ENCODE measurements at regions not wholly inside any gene's neighbourhood (a gene's known extent, or its start where the extent isn't known, plus 50 kb on each side); places are given as distances from the start of the nearest gene placed in this dataset.

DNA sequence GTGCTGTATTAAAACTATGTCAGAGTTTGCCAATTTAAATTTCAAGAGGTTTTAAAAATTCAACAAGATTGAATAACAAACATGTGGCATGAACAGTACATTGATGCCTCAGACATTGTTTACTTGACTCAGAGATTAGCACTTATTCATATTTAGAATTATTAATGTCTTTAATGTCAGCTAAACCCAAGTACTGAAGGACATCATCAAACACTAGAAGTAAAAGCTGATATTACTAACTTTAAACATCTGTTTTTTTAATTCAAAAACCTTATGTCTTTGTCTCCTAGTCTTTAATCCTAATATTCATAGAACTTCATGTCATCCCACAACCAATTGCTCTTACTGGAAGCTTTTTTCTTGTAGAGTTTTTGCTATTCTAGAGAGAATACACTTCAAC is 406.2 kb upstream of the PCDH7 start:
- no peak overlapping the region for H3K4me3 ChIP-seq
- H3K36me3 ChIP-seq, result no peaks in the 10 kb centered on the region
- DNase-seq, result no peak
- no peaks in the 10 kb centered on the region for H3K4me1 ChIP-seq
- H3K9me3 ChIP-seq, result no peaks in the 10 kb centered on the region
- no peak overlapping the region for H3K27ac ChIP-seq
- no peaks in the 10 kb centered on the region for H3K27me3 ChIP-seq
- TF ChIP-seq, protein P1, sequence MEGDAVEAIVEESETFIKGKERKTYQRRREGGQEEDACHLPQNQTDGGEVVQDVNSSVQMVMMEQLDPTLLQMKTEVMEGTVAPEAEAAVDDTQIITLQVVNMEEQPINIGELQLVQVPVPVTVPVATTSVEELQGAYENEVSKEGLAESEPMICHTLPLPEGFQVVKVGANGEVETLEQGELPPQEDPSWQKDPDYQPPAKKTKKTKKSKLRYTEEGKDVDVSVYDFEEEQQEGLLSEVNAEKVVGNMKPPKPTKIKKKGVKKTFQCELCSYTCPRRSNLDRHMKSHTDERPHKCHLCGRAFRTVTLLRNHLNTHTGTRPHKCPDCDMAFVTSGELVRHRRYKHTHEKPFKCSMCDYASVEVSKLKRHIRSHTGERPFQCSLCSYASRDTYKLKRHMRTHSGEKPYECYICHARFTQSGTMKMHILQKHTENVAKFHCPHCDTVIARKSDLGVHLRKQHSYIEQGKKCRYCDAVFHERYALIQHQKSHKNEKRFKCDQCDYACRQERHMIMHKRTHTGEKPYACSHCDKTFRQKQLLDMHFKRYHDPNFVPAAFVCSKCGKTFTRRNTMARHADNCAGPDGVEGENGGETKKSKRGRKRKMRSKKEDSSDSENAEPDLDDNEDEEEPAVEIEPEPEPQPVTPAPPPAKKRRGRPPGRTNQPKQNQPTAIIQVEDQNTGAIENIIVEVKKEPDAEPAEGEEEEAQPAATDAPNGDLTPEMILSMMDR (IDR thresholded peaks at IDR 0.05), result no peak
- TF ChIP-seq POLR2A (IDR thresholded peaks at IDR 0.05) (no peak), POLR2AphosphoS5 (IDR thresholded peaks at IDR 0.05) (no peak), EP300 (IDR thresholded peaks at IDR 0.05) (no peak)
- intact Hi-C loops (cut with DNase I), result no loop called here

DNA sequence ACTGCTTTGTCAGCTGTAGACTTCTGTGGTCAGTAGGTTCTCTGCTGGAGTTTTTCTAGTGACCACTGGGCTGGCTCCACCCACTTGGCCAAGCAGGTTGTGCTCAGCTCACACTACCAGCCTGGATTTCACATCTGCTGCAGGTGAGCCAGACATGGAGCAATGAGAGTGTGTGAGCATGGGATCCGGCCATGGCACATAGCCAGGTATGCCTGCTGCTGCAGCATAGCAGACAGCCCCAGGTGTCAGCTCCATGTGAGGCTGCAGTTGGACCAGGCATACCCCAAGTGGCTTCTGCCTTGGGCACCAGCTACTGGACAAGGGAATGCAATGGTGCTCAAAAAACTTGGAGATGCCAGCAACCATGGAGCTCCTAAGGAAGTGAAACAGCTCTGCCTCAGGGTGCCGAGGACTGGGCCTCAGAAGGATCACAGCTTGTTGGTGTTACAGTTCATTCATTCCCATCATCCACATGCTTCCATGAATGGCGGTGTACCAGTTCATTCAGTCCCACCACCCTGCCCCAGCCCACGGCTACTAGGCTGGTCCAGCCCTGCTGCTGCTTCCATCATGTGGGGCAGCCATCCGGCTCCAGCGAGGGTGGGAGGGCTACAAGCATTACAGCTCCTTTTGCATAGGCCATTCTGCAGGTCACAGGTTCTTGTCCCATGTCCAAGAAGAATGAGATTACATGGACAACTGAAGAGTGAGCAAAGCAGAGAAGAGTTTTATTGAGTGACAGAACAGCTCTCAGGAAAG is 389.1 kb upstream of the PCDH7 start:
- 88% methylated on average over 6 of the region's 6 CpGs for WGBS, 2 donors
- intact Hi-C loops (cut with DNase I), result no loop called here
- Histone ChIP-seq H3K4me1 (no peaks in the 10 kb centered on the region), H3K9me3 (no peaks in the 10 kb centered on the region), H3K27me3 (no peaks in the 10 kb centered on the region), H3K36me3 (no peaks in the 10 kb centered on the region), H3K4me3 (no peak overlapping the region), H3K27ac (no peak overlapping the region)
- no peak for DNase-seq
- TF ChIP-seq EP300 (IDR thresholded peaks at IDR 0.05), result no peak
- TF ChIP-seq POLR2A (IDR thresholded peaks at IDR 0.05), result no peak
- TF ChIP-seq, protein P1 (IDR thresholded peaks at IDR 0.05), result no peak
- TF ChIP-seq POLR2AphosphoS5 (IDR thresholded peaks at IDR 0.05), result no peak

DNA sequence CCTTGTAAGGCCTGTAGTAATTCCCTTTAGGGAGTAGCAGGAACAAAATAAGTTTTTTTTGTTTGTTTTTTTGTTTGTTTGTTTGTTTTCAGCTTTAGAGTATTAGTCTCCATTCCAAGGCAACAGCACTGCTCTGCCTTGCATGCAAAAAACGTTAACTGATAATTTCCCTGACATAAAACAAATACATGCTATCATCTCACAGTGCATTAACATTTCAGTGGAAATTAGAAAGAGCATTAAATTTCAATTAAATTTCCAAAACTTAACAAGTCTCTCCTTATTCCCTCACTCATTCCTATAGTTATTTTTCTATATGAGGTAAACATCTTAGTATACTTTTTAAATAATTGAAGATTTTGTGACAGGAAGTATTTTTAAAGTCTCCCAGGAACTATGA is 378.4 kb upstream of the PCDH7 start:
- no peaks in the 10 kb centered on the region for H3K9me3 ChIP-seq
- no peak for DNase-seq
- no peaks in the 10 kb centered on the region for H3K27me3 ChIP-seq
- TF ChIP-seq POLR2A (IDR thresholded peaks at IDR 0.05) (no peak), POLR2AphosphoS5 (IDR thresholded peaks at IDR 0.05) (no peak), EP300 (IDR thresholded peaks at IDR 0.05) (no peak)
- TF ChIP-seq, protein P1 (IDR thresholded peaks at IDR 0.05), result no peak
- H3K4me3 ChIP-seq, result no peak overlapping the region
- H3K4me1 ChIP-seq, result no peaks in the 10 kb centered on the region
- no peaks in the 10 kb centered on the region for H3K36me3 ChIP-seq
- WGBS, 2 donors, result 66 to 67% methylated on average over 1 of the region's 1 CpG
- no peak overlapping the region for H3K27ac ChIP-seq
- intact Hi-C loops (cut with DNase I), result no loop called here

DNA sequence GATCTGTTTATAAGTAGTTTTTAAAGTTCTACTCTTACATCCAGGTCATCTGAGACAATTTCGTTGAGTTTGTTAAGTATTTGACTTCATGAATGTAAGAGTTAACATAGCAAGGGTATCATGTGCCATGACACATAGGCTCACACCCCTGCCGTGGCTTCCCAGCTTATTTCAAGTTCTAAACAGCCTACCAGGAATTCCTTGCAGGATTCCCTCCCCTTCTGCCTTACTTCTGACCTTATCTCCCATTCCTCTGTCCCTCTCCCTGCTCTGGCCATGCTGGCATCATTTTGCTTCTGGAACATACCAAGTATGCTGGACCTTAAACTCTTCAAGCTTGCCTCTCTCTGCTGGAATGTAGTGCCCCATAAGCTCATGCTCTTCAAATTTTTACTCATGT is 369.9 kb upstream of the PCDH7 start:
- Histone ChIP-seq H3K4me3 (no peak overlapping the region), H3K9me3 (no peaks in the 10 kb centered on the region), H3K36me3 (no peaks in the 10 kb centered on the region), H3K4me1 (no peaks in the 10 kb centered on the region), H3K27ac (no peak overlapping the region), H3K27me3 (no peaks in the 10 kb centered on the region)
- TF ChIP-seq, protein P1 (IDR thresholded peaks at IDR 0.05), result no peak
- TF ChIP-seq EP300 (IDR thresholded peaks at IDR 0.05) (no peak), POLR2AphosphoS5 (IDR thresholded peaks at IDR 0.05) (no peak), POLR2A (IDR thresholded peaks at IDR 0.05) (no peak)
- DNase-seq, result no peak
- intact Hi-C loops (cut with DNase I), result no loop called here
- WGBS, 2 donors, result 31 to 69% methylated on average over 2 of the region's 2 CpGs

DNA sequence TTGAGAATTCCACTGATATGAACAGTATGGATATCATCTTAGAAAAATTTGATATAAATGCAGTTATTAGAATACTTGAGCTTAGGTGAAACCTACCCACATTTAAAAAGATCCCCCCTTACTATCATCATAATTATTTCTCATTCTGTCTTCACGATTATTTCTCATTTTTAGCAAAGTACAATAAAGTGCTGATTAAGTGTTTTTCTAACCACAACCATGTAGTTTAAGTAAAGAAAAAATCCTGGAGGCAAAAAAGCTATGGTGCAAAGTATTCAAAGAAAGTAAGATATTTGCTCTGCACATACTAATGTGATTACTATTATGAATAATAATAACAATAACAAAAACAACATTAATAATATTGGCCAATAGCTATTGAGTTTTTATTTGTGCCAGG is 365.6 kb upstream of the PCDH7 start:
- WGBS, 2 donors, result 80 to 88% methylated on average over 1 of the region's 1 CpG
- TF ChIP-seq, protein P1 (IDR thresholded peaks at IDR 0.05), result no peak
- TF ChIP-seq EP300 (IDR thresholded peaks at IDR 0.05) (no peak), POLR2A (IDR thresholded peaks at IDR 0.05) (no peak), POLR2AphosphoS5 (IDR thresholded peaks at IDR 0.05) (no peak)

More for the DNA sequence above, 365.6 kb upstream of the PCDH7 start:
- intact Hi-C loops (cut with DNase I), result no loop called here
- Histone ChIP-seq H3K36me3 (no peaks in the 10 kb centered on the region), H3K27ac (no peak overlapping the region), H3K4me3 (no peak overlapping the region), H3K9me3 (no peaks in the 10 kb centered on the region), H3K4me1 (no peaks in the 10 kb centered on the region), H3K27me3 (no peaks in the 10 kb centered on the region)
- DNase-seq, result no peak
